ENCODE measurements at regions not wholly inside any gene's neighbourhood (a gene's known extent, or its start where the extent isn't known, plus 50 kb on each side); places are given as distances from the start of the nearest gene placed in this dataset.
"Not testable (repeated sequence)": the region's sequence is repeated elsewhere in the genome, so short reads cannot be mapped to it uniquely, and the experiment has no call there.

DNA sequence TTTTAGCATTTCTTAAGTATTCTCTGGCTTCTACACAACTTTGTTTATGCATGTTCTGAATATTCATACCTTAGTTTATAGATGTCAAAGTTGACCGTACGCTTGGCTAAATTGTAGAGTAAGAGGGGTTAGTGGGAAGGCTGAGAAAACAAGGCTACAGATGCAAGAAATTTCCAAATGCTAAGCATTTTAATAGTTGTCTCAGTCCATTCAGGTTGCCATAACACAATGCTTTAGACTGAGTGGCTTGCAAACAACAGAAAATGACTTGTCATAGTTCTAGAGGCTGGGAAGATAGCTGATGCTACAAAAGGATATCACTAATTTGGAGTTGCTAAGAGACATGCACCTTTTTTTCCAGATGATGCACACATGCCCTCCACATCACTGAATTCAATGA is 53.0 kb upstream of the C1QTNF3 start:
- ATAC-seq; DNase-seq (ENCODE audit: extremely low read depth in 1 of 4, low spot score in 3 of 4); FAIRE-seq: not testable (repeated sequence)

DNA sequence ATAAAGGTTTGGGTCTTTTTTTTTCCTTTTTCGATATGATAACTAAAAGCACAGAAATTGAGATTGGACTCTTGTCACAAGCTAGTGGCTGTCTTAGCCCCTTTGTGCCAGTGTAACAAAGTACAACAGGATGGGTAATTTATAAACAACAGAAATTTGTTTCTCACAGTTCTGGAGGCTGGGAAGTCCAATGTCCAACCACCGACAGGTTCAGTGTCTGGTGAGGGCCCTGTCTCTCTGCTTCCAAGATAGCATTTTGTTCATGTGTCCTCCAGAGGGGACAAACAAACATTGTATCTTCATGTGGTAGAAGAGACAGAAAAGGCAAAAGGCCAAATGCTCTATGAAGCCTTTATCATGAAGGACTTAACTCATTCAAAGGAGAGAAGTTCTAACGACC is 56.9 kb upstream of the C1QTNF3 start:
- H3K9ac ChIP-seq (ENCODE audit: insufficient read depth in 1 of 2, low read depth in 2 of 2, low read length in 2 of 2); H3K4me3 ChIP-seq; H3K9me1 ChIP-seq (ENCODE audit: control insufficient read depth, insufficient read depth, low read length); H3K4me2 ChIP-seq (ENCODE audit: insufficient read depth, low read length); H3K4me1 ChIP-seq (replicated peaks in 1 of 2; ENCODE audit: control insufficient read depth in 2 of 2, insufficient read depth in 2 of 2, low read length in 2 of 2); CTCF ChIA-PET (ENCODE audit: low intra/inter-chr PET ratio); H3K79me2 ChIP-seq (ENCODE audit: control insufficient read depth, insufficient read depth, low read length); DNase-seq (ENCODE audit: extremely low read depth in 1 of 4, low spot score in 3 of 4); BruUV-seq (replicated peaks); H3K36me3 ChIP-seq (ENCODE audit: control insufficient read depth, insufficient read depth, low read length); H3K9me3 ChIP-seq (replicated peaks; ENCODE audit: control insufficient read depth, insufficient read depth, low read depth, low read length); H2AFZ ChIP-seq (ENCODE audit: low read depth, low read length); H3K27me3 ChIP-seq (ENCODE audit: control insufficient read depth in 2 of 2, insufficient read depth in 2 of 2, low read length in 2 of 2); intact Hi-C loops (cut with micrococcal nuclease); POLR2A ChIA-PET; in situ Hi-C loops (cut with MboI); H3K27ac ChIP-seq (ENCODE audit: extremely low read depth, low read depth, low read length); FAIRE-seq; ATAC-seq; H4K20me1 ChIP-seq (replicated peaks; ENCODE audit: control insufficient read depth, insufficient read depth, low read length): not testable (repeated sequence)
- no CpG with 5 or more reads among the region's 3 CpGs for WGBS (ENCODE audit: insufficient coverage, low coverage, missing lambda C conversion rate)

More for the DNA sequence above, 53.0 kb upstream of the C1QTNF3 start:
- H3K4me2 ChIP-seq (ENCODE audit: insufficient read depth, low read length); intact Hi-C loops (cut with micrococcal nuclease); H3K79me2 ChIP-seq (ENCODE audit: control insufficient read depth, insufficient read depth, low read length); H3K27ac ChIP-seq (ENCODE audit: extremely low read depth, low read depth, low read length); H3K9me3 ChIP-seq (replicated peaks; ENCODE audit: control insufficient read depth, insufficient read depth, low read depth, low read length); in situ Hi-C loops (cut with MboI); BruUV-seq (replicated peaks); CTCF ChIA-PET (ENCODE audit: low intra/inter-chr PET ratio); POLR2A ChIA-PET; H3K9ac ChIP-seq (ENCODE audit: insufficient read depth in 1 of 2, low read depth in 2 of 2, low read length in 2 of 2); H3K4me3 ChIP-seq; H2AFZ ChIP-seq (ENCODE audit: low read depth, low read length); H4K20me1 ChIP-seq (replicated peaks; ENCODE audit: control insufficient read depth, insufficient read depth, low read length); H3K27me3 ChIP-seq (ENCODE audit: control insufficient read depth in 2 of 2, insufficient read depth in 2 of 2, low read length in 2 of 2); H3K4me1 ChIP-seq (replicated peaks in 1 of 2; ENCODE audit: control insufficient read depth in 2 of 2, insufficient read depth in 2 of 2, low read length in 2 of 2); H3K9me1 ChIP-seq (ENCODE audit: control insufficient read depth, insufficient read depth, low read length); H3K36me3 ChIP-seq (ENCODE audit: control insufficient read depth, insufficient read depth, low read length): not testable (repeated sequence)
- WGBS (ENCODE audit: insufficient coverage, low coverage, missing lambda C conversion rate), result no CpG with 5 or more reads among the region's 2 CpGs

DNA sequence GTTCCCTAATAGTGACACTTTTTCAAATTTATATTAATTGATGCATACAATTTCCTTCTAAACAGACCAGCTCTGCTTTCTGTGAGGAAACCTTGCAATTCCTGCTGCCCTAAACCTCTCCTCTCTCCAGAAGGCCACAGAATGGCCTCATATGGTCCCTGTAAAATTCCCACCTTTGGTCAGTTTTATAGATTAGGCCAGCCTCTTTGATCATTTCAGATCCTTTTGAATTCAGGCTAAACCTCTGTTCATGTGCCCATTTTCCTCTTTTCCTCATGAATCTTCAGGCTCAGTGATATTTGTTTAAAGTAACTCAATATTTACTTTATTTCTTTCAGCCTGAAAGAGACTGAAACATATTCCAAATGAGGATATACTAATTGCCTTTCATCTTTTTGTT is 58.6 kb upstream of the C1QTNF3 start:
- H3K9ac ChIP-seq (ENCODE audit: insufficient read depth in 1 of 2, low read depth in 2 of 2, low read length in 2 of 2); intact Hi-C loops (cut with micrococcal nuclease); H2AFZ ChIP-seq (ENCODE audit: low read depth, low read length); H3K4me2 ChIP-seq (ENCODE audit: insufficient read depth, low read length); H3K9me1 ChIP-seq (ENCODE audit: control insufficient read depth, insufficient read depth, low read length); H3K4me3 ChIP-seq; BruUV-seq (replicated peaks); ATAC-seq; FAIRE-seq; H3K79me2 ChIP-seq (ENCODE audit: control insufficient read depth, insufficient read depth, low read length); POLR2A ChIA-PET; H3K27ac ChIP-seq (ENCODE audit: extremely low read depth, low read depth, low read length); DNase-seq (ENCODE audit: extremely low read depth in 1 of 4, low spot score in 3 of 4); H3K9me3 ChIP-seq (replicated peaks; ENCODE audit: control insufficient read depth, insufficient read depth, low read depth, low read length); H3K4me1 ChIP-seq (replicated peaks in 1 of 2; ENCODE audit: control insufficient read depth in 2 of 2, insufficient read depth in 2 of 2, low read length in 2 of 2); in situ Hi-C loops (cut with MboI); H3K27me3 ChIP-seq (ENCODE audit: control insufficient read depth in 2 of 2, insufficient read depth in 2 of 2, low read length in 2 of 2); CTCF ChIA-PET (ENCODE audit: low intra/inter-chr PET ratio); H3K36me3 ChIP-seq (ENCODE audit: control insufficient read depth, insufficient read depth, low read length); H4K20me1 ChIP-seq (replicated peaks; ENCODE audit: control insufficient read depth, insufficient read depth, low read length): not testable (repeated sequence)

DNA sequence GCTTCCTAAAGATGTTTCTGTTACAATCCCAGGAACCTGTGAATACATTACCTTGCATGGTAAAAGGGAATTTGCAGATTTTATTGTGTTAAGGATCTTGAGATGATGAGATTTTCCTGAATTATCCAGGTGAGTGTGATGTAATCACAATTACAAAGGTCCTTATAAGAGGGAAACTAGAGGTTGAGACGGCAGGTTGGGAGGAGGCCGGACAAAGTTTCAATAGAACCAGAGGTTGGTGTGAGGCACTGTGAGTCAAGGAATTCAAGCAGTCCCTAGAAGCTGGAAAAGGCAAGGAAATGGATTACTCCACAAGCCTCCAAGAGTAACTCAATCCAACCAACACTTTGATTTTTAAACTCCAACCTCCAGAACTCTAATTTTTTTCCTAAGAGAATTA is 65.9 kb upstream of the C1QTNF3 start:
- FAIRE-seq; H3K9me3 ChIP-seq (replicated peaks; ENCODE audit: control insufficient read depth, insufficient read depth, low read depth, low read length); H3K4me1 ChIP-seq (replicated peaks in 1 of 2; ENCODE audit: control insufficient read depth in 2 of 2, insufficient read depth in 2 of 2, low read length in 2 of 2): not testable (repeated sequence)

More for the DNA sequence above, 65.9 kb upstream of the C1QTNF3 start:
- DNase-seq (ENCODE audit: extremely low read depth in 1 of 4, low spot score in 3 of 4); H3K27me3 ChIP-seq (ENCODE audit: control insufficient read depth in 2 of 2, insufficient read depth in 2 of 2, low read length in 2 of 2); ATAC-seq; H4K20me1 ChIP-seq (replicated peaks; ENCODE audit: control insufficient read depth, insufficient read depth, low read length); H3K4me3 ChIP-seq; H3K79me2 ChIP-seq (ENCODE audit: control insufficient read depth, insufficient read depth, low read length); H3K9ac ChIP-seq (ENCODE audit: insufficient read depth in 1 of 2, low read depth in 2 of 2, low read length in 2 of 2); H3K9me1 ChIP-seq (ENCODE audit: control insufficient read depth, insufficient read depth, low read length); intact Hi-C loops (cut with micrococcal nuclease); H3K27ac ChIP-seq (ENCODE audit: extremely low read depth, low read depth, low read length); POLR2A ChIA-PET; H3K36me3 ChIP-seq (ENCODE audit: control insufficient read depth, insufficient read depth, low read length); BruUV-seq (replicated peaks); in situ Hi-C loops (cut with MboI); CTCF ChIA-PET (ENCODE audit: low intra/inter-chr PET ratio); H2AFZ ChIP-seq (ENCODE audit: low read depth, low read length); H3K4me2 ChIP-seq (ENCODE audit: insufficient read depth, low read length): not testable (repeated sequence)
- WGBS (ENCODE audit: insufficient coverage, low coverage, missing lambda C conversion rate), result no CpG with 5 or more reads among the region's 2 CpGs

All from K562 (cell line).